ENCODE measurements at regions not wholly inside any gene's neighbourhood (a gene's known extent, or its start where the extent isn't known, plus 50 kb on each side); places are given as distances from the start of the nearest gene placed in this dataset.

- no peak for TF ChIP-seq SREBF1 (IDR thresholded peaks at IDR 0.05; ENCODE audit: borderline replicate concordance, low read depth, low read length)
- TF ChIP-seq MEIS2 (IDR thresholded peaks at IDR 0.05; ENCODE audit: partially characterized antibody), result no peak
- TF ChIP-seq EP300 (IDR thresholded peaks at IDR 0.05; ENCODE audit: low read length), result no peak
- TF ChIP-seq ELF1 (tag; IDR thresholded peaks at IDR 0.05), result no peak
- TF ChIP-seq FOXK1 (CRISPR knock-in tag; IDR thresholded peaks at IDR 0.05; ENCODE audit: borderline replicate concordance), result no peak
- TF ChIP-seq RAD21 (CRISPR knock-in tag; conservative IDR thresholded peaks at IDR 0.05 in 1 of 2, IDR thresholded peaks at IDR 0.05 in 1 of 2), result no peak
- TF ChIP-seq E2F1 (CRISPR knock-in tag; IDR thresholded peaks at IDR 0.05), result no peak
- TF ChIP-seq MAFK (IDR thresholded peaks at IDR 0.05; ENCODE audit: low read length), result no peak
- no peak for TF ChIP-seq SRF (CRISPR knock-in tag; IDR thresholded peaks at IDR 0.05)
- TF ChIP-seq RCOR1 (IDR thresholded peaks at IDR 0.05; ENCODE audit: borderline replicate concordance in 1 of 2, low read depth in 2 of 2, low read length in 2 of 2), result no peak
- no peak for TF ChIP-seq CTCF (IDR thresholded peaks at IDR 0.05 in 2 of 3, conservative IDR thresholded peaks at IDR 0.05 in 1 of 3; ENCODE audit: insufficient read depth in 2 of 3, low read depth in 1 of 3, low read length in 3 of 3)
- TF ChIP-seq POLR2AphosphoS2 (IDR thresholded peaks at IDR 0.05; ENCODE audit: low read length), result no peak
Measured at GRCh38 chr6:165227644-165228329, 81.6 kb downstream of the C6orf118 start.

Data from K562 (cell line).